ENCODE measurements at regions not wholly inside any gene's neighbourhood (a gene's known extent, or its start where the extent isn't known, plus 50 kb on each side); places are given as distances from the start of the nearest gene placed in this dataset.
"Not testable (repeated sequence)": the region's sequence is repeated elsewhere in the genome, so short reads cannot be mapped to it uniquely, and the experiment has no call there.

DNA sequence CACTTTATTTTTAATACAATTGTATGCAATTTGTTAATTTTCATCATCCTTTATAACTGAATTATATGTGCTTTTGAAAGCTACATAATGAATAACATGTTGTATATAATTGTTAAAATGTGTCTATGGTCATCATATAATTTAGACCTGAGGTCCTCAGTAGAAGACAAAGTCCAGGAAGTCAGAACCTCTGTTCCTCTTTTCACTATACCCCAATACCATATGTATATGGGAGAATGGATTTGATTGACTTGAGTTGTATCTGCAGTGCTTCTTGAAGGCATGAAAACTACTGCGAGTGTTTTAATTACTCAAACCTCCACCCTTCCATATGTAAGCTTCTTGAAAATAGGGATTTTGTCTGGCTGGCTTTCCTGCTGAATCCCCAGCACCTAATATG is 140.7 kb upstream of the NEDD9 start:
- Histone ChIP-seq H3K27ac (no peak overlapping the region), H3K36me3 (replicated peaks) (no peaks in the 10 kb centered on the region), H3K27me3 (replicated peaks) (no peaks in the 10 kb centered on the region), H3K4me3 (ENCODE audit: low read depth, low read length) (no peak overlapping the region)
- no peak for TF ChIP-seq CTCF (IDR thresholded peaks at IDR 0.05; ENCODE audit: low read depth, low read length, missing control alignments)
- in situ Hi-C loops (cut with HindIII; ENCODE audit: low pct_ligation_motif_present, low sequenced_read_pairs): no loop called here
- DNase-seq: no peak

- DNase-seq; H3K36me3 ChIP-seq (replicated peaks); H3K27me3 ChIP-seq (replicated peaks); H3K27ac ChIP-seq; H3K4me3 ChIP-seq (ENCODE audit: low read depth, low read length); in situ Hi-C loops (cut with HindIII; ENCODE audit: low pct_ligation_motif_present, low sequenced_read_pairs): not testable (repeated sequence)
These were observed 139.8 kb upstream of the NEDD9 start for GRCh38 chr6:11372186-11372790.

GRCh38 chr6:11370191-11371018 is 137.9 kb upstream of the NEDD9 start:
- Histone ChIP-seq H3K27me3 (replicated peaks) (no peaks in the 10 kb centered on the region), H3K4me3 (ENCODE audit: low read depth, low read length) (no peak overlapping the region), H3K36me3 (replicated peaks) (no peaks in the 10 kb centered on the region), H3K27ac (no peak overlapping the region)
- in situ Hi-C loops (cut with HindIII; ENCODE audit: low pct_ligation_motif_present, low sequenced_read_pairs): no loop called here
- DNase-seq: no peak
- TF ChIP-seq CTCF (IDR thresholded peaks at IDR 0.05; ENCODE audit: low read depth, low read length, missing control alignments): no peak

GRCh38 chr6:11368760-11369159 is 136.3 kb upstream of the NEDD9 start:
- in situ Hi-C loops (cut with HindIII; ENCODE audit: low pct_ligation_motif_present, low sequenced_read_pairs): no loop called here
- DNase-seq: no peak
- Histone ChIP-seq H3K36me3 (replicated peaks) (no peaks in the 10 kb centered on the region), H3K27me3 (replicated peaks) (no peaks in the 10 kb centered on the region), H3K4me3 (ENCODE audit: low read depth, low read length) (no peak overlapping the region), H3K27ac (no peak overlapping the region)
- TF ChIP-seq CTCF (IDR thresholded peaks at IDR 0.05; ENCODE audit: low read depth, low read length, missing control alignments): no peak

GRCh38 chr6:11368264-11368663 is 135.8 kb upstream of the NEDD9 start:
- Histone ChIP-seq H3K27ac (no peak overlapping the region), H3K27me3 (replicated peaks) (no peaks in the 10 kb centered on the region), H3K36me3 (replicated peaks) (no peaks in the 10 kb centered on the region), H3K4me3 (ENCODE audit: low read depth, low read length) (no peak overlapping the region)
- no peak for TF ChIP-seq CTCF (IDR thresholded peaks at IDR 0.05; ENCODE audit: low read depth, low read length, missing control alignments)
- in situ Hi-C loops (cut with HindIII; ENCODE audit: low pct_ligation_motif_present, low sequenced_read_pairs): no loop called here
- no peak for DNase-seq

DNA sequence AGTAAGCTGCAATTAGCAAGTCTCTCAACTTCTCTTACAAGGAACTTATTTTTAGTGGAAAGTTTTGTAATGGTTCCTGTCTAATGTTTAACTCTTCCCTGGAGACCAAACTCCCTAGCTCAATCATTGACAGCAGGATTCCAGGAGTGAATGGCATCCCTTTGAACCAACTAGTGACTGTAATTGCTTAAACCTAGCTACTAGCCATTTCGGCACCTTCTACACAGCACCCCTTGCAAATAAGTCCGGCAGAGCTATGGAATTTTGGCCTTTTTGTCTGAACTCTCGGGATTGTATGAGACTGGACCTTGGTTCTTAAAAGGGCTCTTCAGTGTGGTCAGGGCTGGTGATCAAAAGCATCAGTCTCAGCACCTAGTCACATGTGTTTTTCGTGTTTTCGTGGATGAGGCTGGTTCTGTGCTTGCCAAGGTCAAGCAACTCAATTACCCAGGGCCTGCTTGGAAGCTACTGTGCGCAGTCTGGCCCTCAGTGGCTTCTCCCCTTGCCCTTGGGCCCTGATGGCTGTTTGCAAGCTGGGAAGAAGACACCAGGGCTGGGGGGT is 135.3 kb upstream of the NEDD9 start:
- in situ Hi-C loops (cut with HindIII; ENCODE audit: low pct_ligation_motif_present, low sequenced_read_pairs): no loop called here
- TF ChIP-seq CTCF (IDR thresholded peaks at IDR 0.05; ENCODE audit: low read depth, low read length, missing control alignments): no peak
- Histone ChIP-seq H3K4me3 (ENCODE audit: low read depth, low read length) (no peak overlapping the region), H3K27me3 (replicated peaks) (no peaks in the 10 kb centered on the region), H3K36me3 (replicated peaks) (no peaks in the 10 kb centered on the region), H3K27ac (no peak overlapping the region)
- DNase-seq: no peak

All from brain microvascular endothelial cell (primary cell).